GM19395 (cell line): ENCODE measurements at regions not wholly inside any gene's neighbourhood (a gene's known extent, or its start where the extent isn't known, plus 50 kb on each side); places are given as distances from the start of the nearest gene placed in this dataset.
A peak's percentile ranks its signal among the peaks of the same experiment; 100 is the strongest.
"Not testable (repeated sequence)": the region's sequence is repeated elsewhere in the genome, so short reads cannot be mapped to it uniquely, and the experiment has no call there.

Experiments used
- ATAC-seq: cut with Tn5 transposase; IDR thresholded peaks from one replicate; pipeline ENCODE4 v1.9.1; 2021; ENCODE audit warnings: mild to moderate bottlenecking, moderate library complexity; ENCODE audit not compliant: unreplicated experiment

DNA sequence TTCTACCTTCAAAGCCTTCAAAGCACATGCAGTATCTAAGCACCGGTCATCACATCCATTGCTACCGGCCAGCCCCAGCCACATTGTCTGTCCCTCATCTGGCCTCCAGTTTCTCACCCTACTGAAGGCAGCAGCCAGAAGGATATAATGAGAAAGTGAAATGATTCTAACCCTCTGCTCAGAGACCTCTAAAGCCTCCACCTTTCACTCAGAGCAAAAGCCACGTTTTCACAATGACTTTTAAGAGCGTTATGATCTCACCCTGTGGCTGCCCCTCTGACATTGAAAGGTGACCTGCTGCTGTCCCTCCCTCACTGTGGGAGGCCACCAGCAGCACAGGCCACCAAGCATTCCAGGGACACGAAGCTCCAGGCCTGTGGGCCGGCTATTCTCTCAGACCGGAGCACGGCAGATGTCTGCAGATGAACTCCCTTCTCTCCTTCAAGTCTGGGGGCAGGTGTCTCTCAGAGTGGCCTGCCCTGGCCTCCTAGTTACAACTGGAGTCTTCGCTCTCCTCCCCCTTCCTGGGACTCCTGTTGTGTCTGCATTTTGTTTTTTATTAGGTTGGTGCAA is 94.9 kb upstream of the EEPD1 start:
- ATAC-seq = peak; percentile 68

DNA sequence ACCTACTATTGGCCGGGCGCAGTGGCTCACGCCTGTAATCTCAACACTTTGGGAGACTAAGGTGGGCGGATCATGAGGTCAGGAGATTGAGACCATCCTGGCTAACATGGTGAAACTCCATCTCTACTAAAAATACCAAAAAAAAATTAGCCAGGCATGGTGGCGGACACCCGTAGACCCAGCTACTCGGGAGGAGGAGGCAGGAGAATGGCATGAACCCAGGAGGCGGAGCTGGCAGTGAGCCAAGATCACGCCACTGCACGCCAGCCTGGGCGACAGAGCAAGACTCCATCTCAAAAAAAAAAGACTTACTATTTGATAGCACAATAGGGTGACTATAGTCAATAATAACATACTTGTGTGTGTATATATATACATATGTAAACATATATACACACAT is 92.7 kb upstream of the EEPD1 start:
- ATAC-seq = not testable (repeated sequence)

DNA sequence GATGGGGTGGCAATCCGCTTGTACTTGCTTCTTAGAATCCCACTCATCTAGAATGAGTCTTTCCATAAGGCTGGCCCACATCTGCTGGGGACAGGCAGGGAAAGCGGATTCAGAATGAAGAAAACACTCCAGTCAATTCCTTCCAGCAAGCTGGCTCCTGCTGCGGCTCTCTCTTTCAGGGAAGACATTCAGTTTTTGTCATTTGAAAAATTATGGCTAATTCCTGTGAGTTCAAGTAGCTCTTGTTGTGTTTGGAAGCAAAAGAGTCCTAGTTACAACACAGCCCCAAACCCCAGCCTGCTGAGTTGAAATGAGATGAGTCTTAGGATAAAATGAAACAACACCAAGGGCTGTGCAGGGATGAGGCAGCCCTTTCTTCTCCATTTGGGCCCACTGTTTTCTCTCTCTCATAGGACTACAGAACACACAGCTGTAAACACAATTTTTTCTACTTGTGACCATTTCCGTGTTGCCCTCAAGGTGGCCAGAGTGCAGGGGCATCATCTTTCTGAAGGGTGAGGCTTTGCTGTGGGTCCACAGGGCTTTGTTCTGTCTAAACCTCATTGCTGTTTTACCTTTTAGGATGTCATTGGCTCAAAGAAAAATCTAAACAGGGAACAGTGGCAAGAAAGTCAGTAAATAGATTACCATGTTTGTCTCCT is 90.8 kb upstream of the EEPD1 start:
- no peak for ATAC-seq

DNA sequence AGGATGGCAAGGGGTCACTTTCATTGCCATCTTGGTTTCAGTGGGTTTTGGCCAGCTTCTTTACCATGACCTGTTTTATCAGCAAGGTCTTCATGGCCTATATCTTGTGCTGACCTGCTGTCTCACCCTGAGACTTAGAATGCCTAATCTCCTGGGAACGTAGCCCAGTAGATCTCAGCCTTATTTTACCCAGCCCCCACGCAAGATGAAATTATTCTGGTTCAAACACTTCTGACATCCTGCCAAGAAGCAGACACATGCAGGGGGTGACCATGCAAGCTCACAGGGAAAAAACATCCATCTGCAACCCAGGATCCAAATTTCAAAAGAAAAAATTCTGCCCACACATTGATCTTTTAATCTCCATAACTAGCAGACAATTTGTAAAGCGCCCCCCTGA is 88.4 kb upstream of the EEPD1 start:
- ATAC-seq = no peak

DNA sequence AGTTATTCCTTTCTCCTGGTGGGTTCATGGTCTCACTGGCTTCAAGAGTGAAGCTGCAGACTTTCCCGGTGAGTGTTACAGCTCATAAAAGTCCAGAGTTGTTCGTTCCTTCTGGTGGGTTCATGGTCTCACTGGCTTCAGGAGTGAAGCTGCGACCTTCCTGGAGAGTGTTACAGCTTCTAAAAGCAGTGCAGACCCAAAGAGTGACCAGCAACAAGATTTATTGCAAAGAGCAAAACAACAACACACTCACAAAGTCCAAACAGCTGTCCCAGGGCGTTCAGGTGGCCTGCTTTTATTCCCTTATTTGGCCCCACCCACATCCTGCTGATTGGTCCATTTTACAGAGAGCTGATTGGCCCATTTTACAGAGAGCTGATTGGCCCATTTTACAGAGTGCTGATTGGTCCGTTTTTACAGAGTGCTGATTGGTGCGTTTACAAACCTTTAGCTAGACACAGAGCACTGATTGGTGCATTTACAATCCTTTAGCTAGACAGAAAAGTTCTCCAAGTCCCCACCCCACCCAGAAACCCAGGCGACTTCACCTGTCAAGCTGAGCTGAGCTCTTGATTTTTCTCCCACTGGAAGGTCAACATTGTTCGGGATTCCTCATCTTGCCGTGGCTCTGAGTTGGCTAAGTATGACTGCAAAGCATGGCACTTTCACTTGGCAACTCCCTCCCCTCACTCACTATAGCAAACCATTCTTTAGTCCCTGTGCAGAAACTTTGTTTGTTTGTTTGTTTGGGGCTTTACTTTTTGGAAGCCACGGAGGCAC is 87.3 kb upstream of the EEPD1 start:
- ATAC-seq = not testable (repeated sequence)

DNA sequence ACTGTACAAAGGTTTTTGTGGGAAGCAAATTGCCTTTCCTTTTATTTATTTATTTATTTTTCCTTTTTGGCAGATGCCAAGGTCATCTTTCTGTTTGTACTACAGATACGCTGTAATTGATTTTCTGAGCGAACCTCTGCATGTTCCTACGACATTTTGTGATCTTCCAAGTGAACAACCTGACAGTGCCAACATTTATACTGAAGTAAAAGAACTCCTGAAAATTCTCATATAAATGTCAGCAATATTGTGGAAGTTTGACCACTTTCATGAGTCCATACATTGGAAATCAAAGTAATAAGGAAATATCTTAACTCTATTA is 86.8 kb upstream of the EEPD1 start:
- no peak for ATAC-seq

DNA sequence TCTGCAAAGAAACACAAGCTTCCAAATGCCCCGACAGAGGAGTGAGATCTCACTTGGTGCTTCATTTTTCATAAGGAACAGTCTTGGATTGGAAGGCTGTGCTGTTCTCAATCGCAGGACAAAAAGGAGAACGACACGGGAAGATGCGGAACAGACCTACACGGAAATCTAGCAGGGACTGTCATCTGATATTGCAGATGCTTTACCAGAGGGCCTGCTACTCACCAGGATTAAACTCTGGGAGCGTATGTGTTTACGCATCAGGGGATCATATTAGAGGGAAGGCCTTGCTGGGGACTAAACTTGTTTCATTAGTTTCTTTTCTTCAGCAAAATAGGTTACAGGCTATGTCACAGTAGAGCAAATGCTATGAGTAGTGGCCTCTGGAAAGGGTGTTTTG is 82.8 kb upstream of the EEPD1 start:
- no peak for ATAC-seq

DNA sequence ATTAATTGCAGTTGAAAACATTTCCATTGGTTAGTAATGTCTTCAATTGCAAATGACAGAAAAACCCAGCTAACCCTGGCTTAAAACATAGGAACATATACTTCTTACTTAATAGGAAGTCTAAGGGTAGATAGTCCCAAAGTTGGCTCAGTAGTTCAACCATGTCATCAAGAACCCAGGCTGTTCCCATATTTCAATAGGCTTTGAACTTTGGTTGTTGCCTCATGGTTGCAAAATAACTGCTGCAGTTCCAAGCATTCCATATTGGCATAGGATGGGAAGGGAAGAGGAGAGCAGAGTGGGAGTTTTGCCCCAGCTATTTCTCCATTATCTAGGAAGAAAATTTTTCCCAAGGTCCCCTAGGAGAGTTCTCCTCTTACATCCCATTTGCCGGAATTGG is 81.4 kb upstream of the EEPD1 start:
- ATAC-seq = no peak

DNA sequence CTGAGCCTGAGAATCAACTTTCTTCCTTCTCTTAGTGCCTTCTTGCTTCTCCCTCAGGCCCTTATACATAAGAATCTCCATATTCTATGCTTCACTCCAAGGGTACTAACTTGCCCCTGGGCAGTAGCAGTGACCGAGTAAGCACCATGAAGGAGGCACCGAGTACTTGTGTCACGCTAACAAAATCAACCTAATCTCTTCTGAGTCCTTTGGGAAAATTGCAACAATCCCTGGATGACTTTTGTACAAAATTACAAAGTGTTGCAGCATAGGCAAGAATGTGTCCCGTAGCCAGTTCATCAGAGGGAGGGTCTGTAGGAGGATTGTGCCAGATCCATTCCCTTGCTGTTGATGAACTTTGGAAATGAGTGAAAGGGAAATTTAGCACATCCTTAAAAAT is 80.4 kb upstream of the EEPD1 start:
- no peak for ATAC-seq

DNA sequence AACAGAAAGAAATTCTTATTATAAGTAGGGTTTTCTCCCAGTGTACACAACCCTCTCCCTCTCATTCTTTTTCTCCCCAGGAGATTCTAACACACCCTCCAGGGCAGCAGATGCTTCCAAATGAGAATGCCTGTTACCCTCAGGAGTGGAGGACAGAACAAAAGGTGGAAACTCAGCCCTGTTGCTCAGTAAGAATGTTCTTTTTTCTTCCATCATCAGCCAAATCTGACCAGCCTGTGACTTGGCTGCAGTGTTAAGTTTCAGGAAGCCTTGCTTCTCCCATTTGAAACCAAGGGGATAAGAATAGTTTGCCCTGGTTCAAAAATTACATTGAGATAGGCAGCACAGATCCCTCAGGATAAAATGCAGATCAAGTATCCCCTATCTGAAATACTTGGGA is 77.5 kb upstream of the EEPD1 start:
- no peak for ATAC-seq

DNA sequence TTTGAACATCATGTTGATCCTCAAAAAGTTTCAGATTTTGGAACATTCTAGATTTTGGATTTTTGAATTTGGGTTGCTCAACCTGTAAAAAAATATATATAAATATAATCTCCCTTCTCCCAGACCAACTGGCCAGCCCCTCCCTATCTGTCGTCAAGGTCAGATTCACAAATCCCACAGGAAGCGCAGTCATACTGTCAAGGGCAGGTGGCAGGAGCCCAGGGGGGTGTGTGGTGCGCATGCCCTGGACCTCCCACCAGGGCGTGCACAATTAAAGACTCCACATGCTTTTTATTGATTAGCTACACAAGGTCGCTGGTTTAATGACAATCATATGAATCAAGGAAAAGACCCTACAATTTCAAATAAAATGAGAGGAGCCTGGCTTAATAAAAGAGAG is 77.0 kb upstream of the EEPD1 start:
- ATAC-seq = no peak

DNA sequence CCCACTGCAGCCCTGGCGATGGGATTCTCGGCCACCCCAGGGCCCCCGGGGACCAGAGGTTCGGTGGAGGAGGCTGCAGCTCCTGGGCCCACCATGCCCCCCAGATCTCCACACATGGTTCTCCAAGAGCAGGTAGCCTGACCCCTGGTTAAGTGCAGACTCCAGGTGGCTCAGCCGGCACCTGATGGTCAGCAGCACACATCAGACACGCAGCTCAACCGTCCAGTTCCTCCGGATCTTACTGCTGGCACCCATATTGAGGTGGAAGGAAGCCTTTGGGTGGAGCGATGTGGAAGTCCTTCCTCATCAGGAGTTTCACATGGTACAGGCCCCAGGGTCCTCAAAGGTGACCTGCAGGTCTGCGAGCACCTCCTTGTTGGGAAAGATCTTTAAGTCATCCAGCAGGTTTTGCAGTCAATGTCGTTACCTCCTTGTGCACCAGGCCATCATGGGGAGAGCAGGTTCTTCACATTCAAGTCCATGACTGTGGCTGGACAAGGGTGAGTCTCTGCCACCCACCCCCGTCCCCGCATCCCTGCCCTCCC is 74.2 kb upstream of the EEPD1 start:
- no peak for ATAC-seq

DNA sequence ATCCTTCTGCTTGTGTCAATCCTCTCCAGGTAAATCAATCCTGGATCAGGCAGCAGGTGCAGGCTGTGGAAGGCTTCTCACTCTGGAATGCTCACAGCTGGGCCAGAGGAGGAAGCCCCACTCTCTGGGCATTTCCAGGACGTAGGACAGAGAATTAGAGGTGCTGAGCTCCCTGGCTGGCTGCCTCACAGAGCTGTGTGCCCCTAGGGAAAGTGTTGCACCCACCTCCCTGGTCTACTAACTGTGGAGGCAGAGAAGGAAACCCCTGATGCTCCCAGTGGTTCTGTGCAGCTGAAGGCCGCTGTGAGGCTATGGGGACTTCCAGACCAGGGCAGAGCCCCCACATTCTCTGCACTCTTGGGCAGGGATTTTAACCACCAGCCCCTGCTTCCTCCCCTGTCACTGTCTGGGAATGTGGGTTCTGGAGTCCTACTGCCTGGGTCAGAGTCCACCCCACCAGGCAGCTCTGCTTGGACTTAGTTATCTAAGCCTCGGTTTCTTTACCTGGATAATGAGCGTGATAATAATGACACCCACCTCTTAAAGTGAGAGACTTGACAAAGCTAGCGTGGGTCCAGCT is 73.5 kb upstream of the EEPD1 start:
- ATAC-seq = no peak

DNA sequence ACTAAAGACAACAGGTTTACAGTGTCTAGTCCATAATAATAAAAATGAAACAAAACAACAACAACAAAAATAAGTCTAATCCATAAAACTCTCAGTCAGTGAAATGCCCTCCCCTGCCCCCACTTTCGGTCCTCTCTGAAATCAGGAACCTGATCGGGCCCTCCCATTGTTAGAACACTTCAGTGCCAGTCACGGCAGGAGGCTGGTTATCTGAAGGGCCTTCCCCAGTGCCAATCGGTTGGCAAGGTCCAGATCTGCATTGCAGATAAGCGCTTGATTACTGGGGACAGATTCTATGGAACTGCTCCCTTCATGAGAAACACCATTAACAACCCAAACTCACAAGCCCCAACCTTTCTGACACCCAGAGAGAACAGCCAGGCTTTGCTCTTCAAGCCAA is 72.2 kb upstream of the EEPD1 start:
- no peak for ATAC-seq

DNA sequence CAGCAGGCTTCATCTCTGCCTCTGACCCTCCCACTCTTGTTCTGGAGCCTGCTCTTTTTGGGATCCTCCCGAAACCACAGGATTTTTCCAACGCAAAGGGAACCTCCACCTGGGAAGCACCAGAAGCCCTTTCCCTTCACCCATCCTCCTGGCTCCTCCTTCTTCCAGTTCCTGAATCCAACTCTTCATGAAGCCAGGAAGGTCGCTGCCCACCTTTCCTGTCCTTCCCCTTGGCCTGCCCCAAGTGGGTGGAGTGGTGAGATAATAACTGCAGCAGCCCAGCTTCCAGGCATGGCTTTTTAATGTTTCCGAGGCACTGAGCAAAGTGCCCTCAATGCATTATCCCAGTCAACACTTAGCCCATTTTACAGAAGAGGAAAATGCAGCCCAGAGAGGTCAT is 70.8 kb upstream of the EEPD1 start:
- no peak for ATAC-seq

DNA sequence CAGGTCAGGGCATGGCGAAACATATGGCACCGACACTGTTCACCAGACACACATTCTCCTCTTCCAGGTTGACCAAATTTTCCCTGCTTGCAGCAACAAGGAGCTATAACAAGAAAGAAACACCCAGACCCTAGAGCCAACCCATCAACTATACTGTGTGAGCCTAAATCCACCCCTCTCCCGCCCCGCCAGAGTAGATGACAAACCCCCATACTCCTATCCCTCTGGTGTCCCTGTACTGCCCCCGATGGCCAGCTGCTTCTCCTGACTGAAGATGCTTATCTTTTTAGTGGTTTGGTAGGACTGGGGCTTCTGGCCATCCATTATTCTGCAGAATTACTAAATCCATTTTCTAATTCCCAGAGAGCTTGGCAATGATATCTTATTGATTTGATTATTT is 70.1 kb upstream of the EEPD1 start:
- no peak for ATAC-seq

DNA sequence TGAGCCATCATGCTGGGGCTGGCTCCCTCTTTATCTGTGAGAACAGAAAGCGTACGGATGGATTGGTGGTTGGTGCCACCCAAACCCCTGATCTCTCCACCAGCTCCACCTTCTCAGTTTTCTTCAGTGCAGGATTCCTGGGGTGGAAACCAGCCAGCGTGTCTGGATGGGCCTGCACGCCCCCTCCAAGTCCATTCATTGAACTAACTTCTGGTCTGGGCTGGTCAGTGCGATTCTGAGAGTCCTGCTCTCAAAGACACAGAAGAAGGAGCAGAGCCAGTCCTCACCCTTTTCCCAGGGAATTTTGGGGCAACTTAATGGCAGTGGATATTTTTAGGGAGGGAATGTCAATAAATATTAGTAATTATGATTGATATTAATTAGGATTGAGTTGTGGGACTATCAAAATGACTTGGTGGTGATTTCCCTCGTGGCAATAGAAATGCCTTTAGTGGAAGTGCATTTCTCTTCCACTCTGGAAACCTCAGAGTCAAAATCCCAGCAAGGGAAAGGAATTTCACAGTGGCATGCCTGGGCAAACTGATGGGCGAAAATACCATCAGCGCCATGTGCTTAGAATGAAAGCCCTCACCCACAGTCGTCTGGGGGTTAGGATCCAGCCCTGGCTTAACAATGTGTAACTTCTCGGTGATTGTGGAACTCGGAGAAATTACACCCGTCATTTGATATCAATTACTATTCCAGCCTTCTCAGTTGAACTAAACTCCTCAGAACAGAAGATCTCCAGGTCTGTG is 69.3 kb upstream of the EEPD1 start:
- ATAC-seq = no peak

DNA sequence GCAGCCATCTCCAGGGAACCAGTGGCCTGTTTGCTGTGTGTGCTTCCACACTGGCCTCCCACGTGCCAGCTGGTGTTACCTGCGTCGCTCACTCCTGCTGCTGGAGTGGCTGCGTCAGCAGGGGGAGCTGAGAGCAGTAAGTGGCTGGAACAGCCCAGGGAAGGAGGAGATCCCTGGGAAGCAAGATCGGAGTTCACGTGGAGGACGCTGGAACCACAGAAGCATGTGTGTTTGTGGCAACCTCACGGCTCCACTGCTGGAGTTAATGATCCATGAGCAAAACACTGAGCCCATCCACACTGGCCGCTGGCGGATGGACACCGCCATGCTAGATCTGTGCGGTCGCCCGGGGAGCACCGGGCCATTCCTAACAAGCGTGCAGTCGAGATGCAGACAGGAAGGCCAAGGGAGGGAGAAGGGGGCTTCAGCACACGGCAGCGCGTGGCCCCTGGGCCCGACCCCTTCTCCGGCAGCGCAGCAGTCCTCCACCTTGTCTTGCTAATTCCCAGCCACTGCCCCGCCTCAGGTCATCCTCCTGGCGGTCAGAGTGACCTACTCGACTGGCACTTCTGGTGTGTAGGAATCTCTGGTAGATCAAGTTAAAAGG is 68.5 kb upstream of the EEPD1 start:
- no peak for ATAC-seq

DNA sequence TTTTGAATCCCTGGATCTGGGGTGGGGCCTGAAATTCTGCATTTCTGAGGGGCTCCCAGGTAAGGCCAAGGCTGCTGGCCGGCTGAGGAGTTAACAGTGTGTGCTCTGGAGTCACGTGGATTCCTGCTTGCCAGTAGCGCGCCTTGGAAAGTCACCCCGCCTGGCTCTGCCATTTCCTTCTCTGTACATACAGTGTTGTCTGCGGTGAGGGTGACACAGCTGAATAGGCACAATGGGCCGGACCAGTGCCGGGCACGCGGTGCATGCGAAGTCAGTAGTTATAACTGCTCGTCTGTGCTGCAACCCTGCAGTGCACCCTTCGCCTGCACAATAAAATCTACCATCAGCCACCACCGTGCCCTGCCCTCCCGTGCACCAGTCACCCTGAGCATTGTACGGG is 68.0 kb upstream of the EEPD1 start:
- no peak for ATAC-seq

DNA sequence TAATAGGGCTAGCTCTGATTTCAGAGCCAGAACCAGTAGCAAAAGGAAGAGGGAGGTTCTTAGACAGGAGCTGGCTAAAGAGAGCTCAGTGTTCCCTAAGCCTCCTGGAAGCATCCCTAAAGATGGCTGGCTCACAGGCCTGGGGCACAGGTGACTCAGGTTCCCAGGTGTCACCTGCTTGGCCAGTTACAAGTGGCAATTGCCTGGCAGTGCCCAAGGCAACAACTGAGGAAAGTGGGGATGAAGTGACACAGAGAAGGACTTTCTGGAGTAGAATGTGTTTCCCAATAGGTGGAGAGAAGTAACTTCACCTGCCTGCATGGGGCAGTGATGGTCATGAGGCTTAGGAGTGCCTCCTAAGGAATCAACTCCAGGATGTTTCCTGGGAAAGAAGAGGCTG is 66.5 kb upstream of the EEPD1 start:
- ATAC-seq = no peak

DNA sequence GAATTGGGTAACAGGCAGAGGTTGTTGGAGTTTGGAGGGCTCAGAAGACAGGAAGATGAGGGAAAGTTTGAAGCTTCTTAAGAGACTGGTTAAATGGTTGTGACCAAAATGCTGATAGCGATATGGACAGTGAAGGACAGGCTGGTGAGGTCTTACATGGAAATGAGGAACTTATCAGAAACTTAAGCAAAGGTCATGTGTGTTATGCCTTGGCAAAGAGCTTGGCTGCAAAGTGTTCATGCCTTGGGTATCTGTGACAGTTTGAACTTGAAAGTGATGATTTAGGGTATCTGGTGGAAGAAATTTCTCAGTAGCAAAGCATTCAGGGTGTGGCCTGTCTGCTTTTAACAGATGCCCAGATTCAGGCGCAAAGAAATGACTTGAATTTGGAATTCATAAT is 64.5 kb upstream of the EEPD1 start:
- ATAC-seq = no peak
